ENCODE measurements at regions not wholly inside any gene's neighbourhood (a gene's known extent, or its start where the extent isn't known, plus 50 kb on each side); places are given as distances from the start of the nearest gene placed in this dataset.

GRCh38 chr7:17013204-17013603 is 131.4 kb upstream of the AGR3 start (continued):
- TF ChIP-seq CBFB (IDR thresholded peaks at IDR 0.05; ENCODE audit: low read depth), result no peak
- TF ChIP-seq POLR2AphosphoS2 (IDR thresholded peaks at IDR 0.05; ENCODE audit: low read depth, low read length), result no peak
- no peak for TF ChIP-seq E2F8 (IDR thresholded peaks at IDR 0.05; ENCODE audit: low read depth, partially characterized antibody)
- TF ChIP-seq CBX5 (IDR thresholded peaks at IDR 0.05; ENCODE audit: low read depth), result no peak

- CTCF ChIA-PET, result interaction anchor here (1.2 to 4.7 kb wide), 2 partner anchors 31 to 287 kb away, joined by 3 to 24 read pairs; no protein-coding TSS in a partner anchor
- Histone ChIP-seq H3K4me3 (no peak overlapping the region), H3K4me2 (ENCODE audit: control insufficient read depth, insufficient read depth) (no peak overlapping the region), H3K27me3 (replicated peaks in 1 of 2; ENCODE audit: control insufficient read depth in 2 of 2, insufficient read depth in 2 of 2, low read length in 1 of 2) (no peaks in the 10 kb centered on the region), H3K79me2 (ENCODE audit: control insufficient read depth, insufficient read depth, low read length) (no peaks in the 10 kb centered on the region), H3K4me1 (ENCODE audit: control insufficient read depth, insufficient read depth, low read length) (no peaks in the 10 kb centered on the region), H3K9ac (ENCODE audit: control insufficient read depth, insufficient read depth, low read length) (no peak overlapping the region), H3K36me3 (ENCODE audit: control insufficient read depth in 2 of 2, insufficient read depth in 2 of 2, low read length in 1 of 2) (no peaks in the 10 kb centered on the region), H4K20me1 (ENCODE audit: control insufficient read depth, insufficient read depth) (no peaks in the 10 kb centered on the region), H3K9me3 (replicated peaks; ENCODE audit: control insufficient read depth, insufficient read depth, low read length) (no peaks in the 10 kb centered on the region), H2AFZ (ENCODE audit: control insufficient read depth, low read depth, low read length) (no peak overlapping the region), H3K27ac (ENCODE audit: control insufficient read depth, insufficient read depth) (no peak overlapping the region)
- in situ Hi-C loops (cut with MboI) (no loop called here), intact Hi-C loops (cut with micrococcal nuclease; ENCODE audit: unreplicated experiment) (loop anchor here (10.0 kb wide), 1 partner anchor 140 kb away; no protein-coding TSS in a partner anchor)
- no TSS peak for BruUV-seq (replicated peaks)
- TF ChIP-seq SIN3A (IDR thresholded peaks at IDR 0.05; ENCODE audit: low read depth, low read length) (no peak), ELK1 (IDR thresholded peaks at IDR 0.05; ENCODE audit: low read depth, low read length) (no peak), ZBTB4 (CRISPR knock-in tag; IDR thresholded peaks at IDR 0.05) (no peak)
- DNase-seq (ENCODE audit: low read depth, low spot score), result no peak
- RAD21 ChIA-PET (ENCODE audit: unreplicated experiment), result interaction anchor here (0.9 to 2.1 kb wide), 4 partner anchors 49 to 288 kb away, joined by 3 to 6 read pairs (median 4); no protein-coding TSS in a partner anchor
- POLR2A ChIA-PET, result no interaction called here
- SMC1A ChIA-PET (ENCODE audit: uncharacterized antibody, unreplicated experiment), result interaction anchor here (0.6 to 3.2 kb wide), 4 partner anchors 22 to 288 kb away, joined by 3 to 13 read pairs (median 4); no protein-coding TSS in a partner anchor
- FAIRE-seq, result no peak
- WGBS (ENCODE audit: insufficient coverage, insufficient replicate concordance, low lambda C conversion rate, missing lambda C conversion rate), result 95% methylated on average over 8 of the region's 8 CpGs
- ATAC-seq, result no peak
These were observed 132.9 kb upstream of the AGR3 start for GRCh38 chr7:17014686-17015085.
